HG02759 (cell line): ENCODE measurements at regions not wholly inside any gene's neighbourhood (a gene's known extent, or its start where the extent isn't known, plus 50 kb on each side); places are given as distances from the start of the nearest gene placed in this dataset.
A peak's percentile ranks its signal among the peaks of the same experiment; 100 is the strongest.
"Not testable (repeated sequence)": the region's sequence is repeated elsewhere in the genome, so short reads cannot be mapped to it uniquely, and the experiment has no call there.

Experiments used
- ATAC-seq: cut with Tn5 transposase; IDR thresholded peaks from one replicate; pipeline ENCODE4 v1.9.1; 2021; ENCODE audit warnings: mild to moderate bottlenecking, moderate library complexity; ENCODE audit not compliant: unreplicated experiment

GRCh38 chr2:129812654-129813053 lies 166.8 kb upstream of the RAB6C start:
- no peak for ATAC-seq

DNA sequence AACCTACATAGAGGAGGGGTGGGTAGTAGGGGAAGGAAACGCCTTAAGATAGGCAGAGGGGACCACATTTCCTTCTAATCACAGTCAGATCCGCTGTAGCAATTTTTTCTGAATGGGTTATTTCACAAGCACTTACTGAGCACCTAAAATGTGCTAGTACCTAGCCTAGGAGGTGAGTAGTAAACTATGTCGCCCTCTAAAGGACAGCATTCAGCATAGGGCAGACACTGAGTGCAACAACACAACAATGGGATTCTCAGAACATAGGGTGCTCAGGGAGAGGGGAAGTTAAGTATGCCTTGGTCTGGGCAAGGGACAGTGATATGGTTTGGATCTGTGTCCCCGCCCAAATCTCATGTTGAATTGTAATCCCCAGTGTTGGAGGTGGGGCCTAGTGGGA lies 166.1 kb upstream of the RAB6C start:
- ATAC-seq: no peak

- ATAC-seq: no peak
Observed at GRCh38 chr2:129816813-129817574, 162.5 kb upstream of the RAB6C start.

- ATAC-seq: no peak
Observed at GRCh38 chr2:129819855-129820254, 159.6 kb upstream of the RAB6C start.

- ATAC-seq: no peak
Observed at GRCh38 chr2:129820908-129821307, 158.6 kb upstream of the RAB6C start.

- ATAC-seq: no peak
Observed at GRCh38 chr2:129821445-129821844, 158.0 kb upstream of the RAB6C start.

DNA sequence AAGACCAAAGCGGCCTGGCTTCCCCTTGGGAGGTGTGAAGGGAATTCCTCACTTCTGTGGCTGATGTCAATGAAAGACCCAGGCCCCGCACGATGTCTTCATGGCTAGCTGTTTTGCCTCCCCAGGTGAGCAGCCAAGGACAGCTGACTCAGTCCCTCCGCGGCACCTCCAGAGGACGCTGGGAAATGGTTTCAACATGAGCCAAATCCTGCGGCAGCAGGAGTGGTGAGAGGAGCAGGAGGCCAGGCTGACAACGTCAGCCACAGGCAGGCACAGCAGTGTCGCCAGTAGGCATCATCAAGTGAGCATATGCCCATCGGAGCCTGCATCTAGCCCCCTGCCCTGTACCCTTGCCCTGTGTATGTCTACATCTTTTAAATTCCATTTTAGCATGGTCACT lies 156.4 kb upstream of the RAB6C start:
- ATAC-seq: no peak

- ATAC-seq: no peak
Observed at GRCh38 chr2:129827311-129828090, 152.0 kb upstream of the RAB6C start.

DNA sequence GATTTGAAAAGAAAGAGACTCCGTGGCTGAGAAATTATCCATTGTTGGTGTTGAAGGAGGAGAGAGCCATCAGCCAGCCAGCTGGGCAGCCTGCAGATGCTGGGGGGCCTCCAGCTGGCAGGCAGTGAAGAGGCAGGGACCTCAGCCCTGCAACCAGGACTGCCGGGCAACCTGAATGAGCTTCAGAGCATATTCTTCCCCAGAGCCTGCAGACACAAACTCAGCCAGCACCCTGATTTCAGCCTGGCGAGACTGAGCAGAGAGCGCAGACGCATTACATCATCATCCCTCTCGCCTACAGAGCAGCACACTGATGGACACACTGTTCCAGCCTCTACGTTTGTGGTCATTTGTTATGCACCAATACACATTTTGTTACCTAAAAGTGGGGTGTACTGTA lies 150.7 kb upstream of the RAB6C start:
- no peak for ATAC-seq

DNA sequence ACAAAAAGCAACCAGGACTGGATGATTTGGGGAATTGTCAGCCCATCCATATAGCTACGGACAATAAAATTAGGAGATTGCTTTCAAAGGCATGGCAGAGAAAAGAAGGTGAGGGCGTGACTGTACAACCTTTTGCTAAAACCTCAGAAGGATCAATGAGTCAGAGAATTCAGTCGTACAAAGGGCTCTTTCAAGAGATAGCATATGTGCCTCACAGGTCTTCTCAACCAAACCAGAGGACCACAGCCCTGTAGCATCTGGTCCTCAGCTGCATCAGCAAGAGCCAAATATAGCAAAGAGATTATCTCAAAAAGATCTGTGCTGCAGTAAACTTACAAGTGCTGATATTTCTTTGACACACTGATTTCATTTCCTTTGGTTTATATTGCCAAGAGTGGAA lies 149.9 kb upstream of the RAB6C start:
- no peak for ATAC-seq

- no peak for ATAC-seq
Observed at GRCh38 chr2:129831018-129831417, 148.4 kb upstream of the RAB6C start.

DNA sequence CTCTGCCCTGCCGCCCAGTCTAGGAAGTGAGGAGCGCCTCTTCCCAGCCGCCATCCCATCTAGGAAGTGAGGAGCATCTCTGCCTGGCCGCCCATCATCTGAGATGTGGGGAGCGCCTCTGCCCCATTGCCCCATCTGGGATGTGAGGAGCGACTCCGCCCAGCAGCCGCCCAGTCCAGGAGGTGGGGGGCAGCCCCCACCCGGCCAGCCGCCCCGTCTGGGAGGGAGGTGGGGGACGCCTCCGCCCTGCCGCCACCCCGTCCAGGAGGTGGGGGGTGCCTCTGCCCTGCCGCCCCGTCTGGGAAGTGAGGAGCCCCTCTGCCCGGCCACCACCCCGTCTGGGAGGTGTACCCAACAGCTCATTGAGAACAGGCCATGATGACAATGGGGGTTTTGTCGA lies 146.0 kb upstream of the RAB6C start:
- not testable (repeated sequence) for ATAC-seq

- ATAC-seq: no peak
Observed at GRCh38 chr2:129847043-129847442, 132.4 kb upstream of the RAB6C start.

DNA sequence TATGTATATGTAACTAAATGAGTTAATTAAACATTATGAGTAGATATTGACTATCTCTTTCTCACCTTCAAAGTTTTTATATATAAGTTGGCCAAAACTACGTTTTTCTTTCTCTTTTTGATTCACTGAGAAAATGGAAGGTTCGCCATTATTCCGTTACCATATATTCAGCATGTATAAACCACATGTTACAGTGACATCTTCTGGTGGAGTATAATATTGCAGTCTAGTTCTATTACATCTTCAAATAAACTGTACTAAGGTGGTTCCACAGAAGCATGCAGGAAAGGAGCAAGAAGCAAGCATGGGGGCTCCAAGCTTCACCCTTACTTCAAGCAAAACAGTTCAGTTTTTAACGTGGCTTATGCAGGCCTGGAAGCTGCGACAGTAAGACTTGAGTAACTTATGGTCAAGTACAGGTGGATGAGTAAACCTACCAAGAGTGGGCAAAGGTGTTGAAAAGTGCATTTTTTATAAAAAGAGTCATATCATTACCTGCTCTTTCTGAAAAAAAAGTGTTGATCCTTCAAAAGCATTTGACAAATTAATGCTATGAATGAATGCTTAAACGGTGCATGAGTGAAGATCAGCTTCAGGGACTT lies 129.8 kb upstream of the RAB6C start:
- peak; percentile 71 for ATAC-seq

GRCh38 chr2:129857200-129857599 lies 122.3 kb upstream of the RAB6C start:
- ATAC-seq: no peak

GRCh38 chr2:129859175-129859574 lies 120.3 kb upstream of the RAB6C start:
- no peak for ATAC-seq

- ATAC-seq: no peak
Observed at GRCh38 chr2:129860088-129860487, 119.4 kb upstream of the RAB6C start.

GRCh38 chr2:129861666-129862288 lies 117.7 kb upstream of the RAB6C start:
- ATAC-seq: no peak

GRCh38 chr2:129862668-129863067 lies 116.8 kb upstream of the RAB6C start:
- ATAC-seq: no peak

GRCh38 chr2:129863350-129863749 lies 116.1 kb upstream of the RAB6C start:
- ATAC-seq: no peak

DNA sequence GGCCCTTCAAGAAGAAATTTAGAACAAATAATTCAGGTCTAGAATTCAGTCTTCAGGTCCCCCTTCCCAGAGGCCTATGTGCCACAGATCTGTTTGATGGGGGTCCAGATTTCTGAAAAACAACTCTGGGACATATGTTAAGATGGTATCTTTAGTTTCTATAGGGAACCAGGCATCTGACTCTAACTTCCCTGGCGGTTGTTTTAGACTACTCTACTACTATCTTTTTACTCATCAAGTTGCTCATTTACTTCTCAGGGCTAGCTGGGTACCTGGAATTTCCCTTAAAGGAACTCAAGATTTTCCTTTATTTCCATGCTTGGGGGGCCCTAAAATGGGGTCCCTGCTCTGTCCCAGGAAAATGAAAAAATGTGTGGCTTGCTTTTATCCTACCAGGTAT lies 114.7 kb upstream of the RAB6C start:
- no peak for ATAC-seq

DNA sequence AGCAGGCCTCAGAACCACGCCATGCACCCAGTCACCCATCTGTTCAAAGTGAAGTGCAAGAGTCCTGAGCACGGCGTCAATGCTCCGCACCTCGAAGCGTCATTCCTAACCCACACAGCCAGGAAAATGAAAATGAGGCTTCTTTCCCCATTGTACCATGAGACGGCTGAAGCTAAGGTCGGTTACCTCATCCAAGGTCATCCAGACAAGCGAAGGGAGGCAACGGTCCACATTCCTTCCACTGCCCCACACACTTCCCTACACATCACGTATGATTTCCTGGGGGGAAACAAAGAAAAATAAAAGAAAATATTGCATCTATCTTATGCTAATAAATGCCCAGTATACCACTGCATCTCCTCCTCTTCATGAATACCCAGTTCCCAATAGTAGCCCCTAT lies 113.5 kb upstream of the RAB6C start:
- ATAC-seq: no peak
